Right lobe of liver (tissue), 4 donors: ENCODE measurements at regions not wholly inside any gene's neighbourhood (a gene's known extent, or its start where the extent isn't known, plus 50 kb on each side); places are given as distances from the start of the nearest gene placed in this dataset.

Source experiments
- CTCF ChIP-seq, 4 donors: fragments of 200-600 bp in 3 of 4; fragments of 450-650 bp in 1 of 4; IDR thresholded peaks; one replicate each; pipeline versions ENCODE4 v1.5.1 to v1.8.0; 2016 to 2022; ENCODE audit warnings: antibody characterized with exemption in 4 of 4, mild to moderate bottlenecking in 2 of 4
- POLR2A ChIP-seq: fragments of 450-650 bp; IDR thresholded peaks from one replicate; pipeline ENCODE4 v1.6.1; 2017; ENCODE audit warnings: antibody characterized with exemption, mild to moderate bottlenecking
- donor health status: DM: no; HTN: no; CAD: no.
- donor health status: DM: no; HTN: no; CAD: no.
- donor health status: DM: no; HTN: yes; CAD: no.

- TF ChIP-seq CTCF (IDR thresholded peaks at IDR 0.05): no peak
- TF ChIP-seq POLR2A: no peak
Observed at GRCh38 chr5:98586581-98586980, 186.9 kb upstream of the RGMB start.
